Islet precursor cell (in vitro differentiated cells): ENCODE measurements at regions not wholly inside any gene's neighbourhood (a gene's known extent, or its start where the extent isn't known, plus 50 kb on each side); places are given as distances from the start of the nearest gene placed in this dataset.

ENCODE experiments used
- DNase-seq: peaks from one replicate; pipeline ENCODE4 v3.0.0-alpha.2; 2018

DNA sequence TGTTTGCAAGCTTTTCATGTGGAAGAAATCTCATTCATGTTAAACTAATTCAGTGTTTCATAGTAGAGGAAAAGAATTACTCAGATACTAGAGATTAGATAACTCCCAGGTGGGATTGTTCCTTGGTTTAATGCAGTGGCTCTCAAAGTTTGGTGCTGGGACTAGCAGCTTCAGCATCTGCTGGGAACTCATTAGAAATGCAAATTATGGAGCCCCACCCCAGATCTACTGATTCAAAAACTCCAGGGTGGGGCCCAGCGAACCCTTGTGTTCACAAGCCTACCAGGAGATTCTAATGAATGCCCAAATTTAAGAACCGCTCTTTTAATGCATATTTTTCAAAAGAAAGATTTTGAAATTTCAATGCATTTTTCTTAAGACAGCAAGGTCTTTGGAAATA is 253.4 kb upstream of the CNTNAP4 start:
- no peak for DNase-seq

DNA sequence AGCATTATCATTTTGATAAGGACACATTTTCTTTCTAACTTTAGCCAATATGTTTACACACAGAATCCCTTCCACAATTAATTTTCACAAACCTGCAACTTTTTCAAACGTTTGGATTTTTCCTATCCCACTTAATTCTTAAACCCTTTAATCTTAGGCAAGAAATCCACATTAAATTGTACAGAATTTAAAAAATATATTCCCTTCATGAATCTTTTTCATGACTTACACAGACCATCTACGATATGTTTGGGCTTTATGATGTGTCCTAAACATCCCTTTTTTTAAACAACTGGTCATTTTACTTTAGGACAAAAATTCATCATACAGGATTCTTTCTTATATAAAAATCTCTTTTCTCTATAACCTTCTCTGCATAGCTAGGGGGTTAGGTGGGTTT is 241.5 kb upstream of the CNTNAP4 start:
- DNase-seq, result no peak

DNA sequence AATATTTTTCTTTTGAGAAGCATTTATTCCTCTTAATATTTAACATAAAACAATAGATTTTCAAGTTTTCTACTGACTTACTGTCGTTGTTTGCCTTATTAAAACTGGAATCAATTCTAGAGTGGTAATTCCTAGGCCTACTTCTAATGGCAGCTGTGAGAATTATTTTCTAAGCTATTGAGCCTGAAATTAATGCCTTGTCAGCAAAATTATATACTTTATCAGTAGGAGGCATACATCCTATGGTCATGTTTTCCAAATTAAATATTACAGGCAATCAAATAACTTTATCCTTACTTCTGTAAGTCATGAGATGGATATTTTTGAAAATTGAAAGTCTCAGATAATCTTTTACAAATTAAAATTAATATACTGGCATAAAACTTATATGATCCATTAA is 239.1 kb upstream of the CNTNAP4 start:
- DNase-seq, result no peak

DNA sequence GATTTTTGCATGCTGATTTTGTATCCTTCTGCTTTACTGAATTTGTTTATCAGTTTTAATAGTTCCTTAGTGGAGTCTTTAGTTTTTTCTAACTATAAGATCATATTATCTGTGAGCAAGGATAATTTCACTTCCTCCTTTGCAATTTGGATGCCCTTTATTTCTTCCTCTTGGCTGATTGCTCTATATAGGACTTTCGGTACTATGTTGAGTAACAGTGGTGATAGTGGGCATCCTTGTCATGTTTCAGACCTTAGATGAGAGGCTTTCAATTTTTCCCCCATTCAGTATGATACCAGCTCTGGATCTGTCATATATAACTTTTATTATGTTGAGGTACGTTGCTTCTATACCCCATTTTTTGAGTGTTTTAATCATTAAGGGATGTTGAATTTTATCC is 224.5 kb upstream of the CNTNAP4 start:
- DNase-seq, result no peak

DNA sequence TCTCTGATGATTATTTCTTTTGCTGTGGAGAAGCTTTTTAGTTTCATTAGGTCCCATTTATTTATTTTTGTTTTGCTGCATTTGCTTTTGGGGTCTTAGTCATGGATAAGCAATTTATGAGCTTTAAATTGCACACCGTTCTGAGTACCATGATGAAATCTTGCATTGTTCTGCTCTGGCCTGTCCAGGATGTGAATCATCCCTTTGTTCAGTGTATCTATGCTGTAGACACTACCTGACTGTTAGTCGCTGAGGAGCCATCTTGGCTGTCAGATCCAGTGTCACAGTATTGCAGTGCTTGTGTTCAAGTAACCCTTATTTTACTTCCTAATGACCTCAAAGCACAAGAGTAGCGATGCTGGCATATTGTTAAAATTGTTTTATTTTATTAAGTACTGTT is 218.0 kb upstream of the CNTNAP4 start:
- peak; percentile 66 for DNase-seq

DNA sequence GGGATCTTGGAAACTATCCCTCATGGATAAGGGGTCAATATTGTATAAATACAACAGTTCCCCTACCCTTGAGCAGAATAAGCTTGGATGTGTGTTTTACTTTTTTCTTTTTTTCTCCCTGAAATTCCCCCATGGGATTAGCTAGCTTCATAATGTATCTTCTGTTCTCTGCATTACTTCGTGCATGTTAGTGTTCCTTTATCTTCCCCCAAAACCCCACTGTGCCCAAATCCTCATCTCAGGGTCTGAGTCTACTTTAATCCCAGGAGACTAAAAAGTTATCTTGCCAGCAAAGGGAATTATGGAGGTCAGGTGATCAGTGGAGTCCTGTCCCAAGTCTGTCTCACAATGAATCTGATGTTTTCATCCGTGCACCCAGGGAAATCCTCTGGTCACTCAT is 217.5 kb upstream of the CNTNAP4 start:
- no peak for DNase-seq

DNA sequence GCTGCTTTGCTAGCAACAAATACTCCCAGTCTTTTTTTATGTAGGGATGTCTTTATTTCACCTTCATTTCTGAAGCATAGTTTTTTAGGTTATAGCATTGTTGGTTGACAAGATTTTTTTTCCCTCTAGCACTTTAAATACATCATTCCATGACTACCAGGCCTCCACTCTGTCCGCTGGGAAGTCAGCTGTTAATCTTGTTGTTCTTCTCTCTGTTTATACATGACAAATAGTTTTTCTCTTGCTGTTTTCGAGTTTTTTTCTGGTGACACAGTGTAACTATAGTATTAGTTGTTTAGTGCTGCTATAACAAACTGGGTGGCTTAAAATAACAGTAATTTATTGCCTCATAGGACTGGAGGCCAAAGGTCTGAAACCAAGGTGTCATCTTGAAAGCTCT is 205.5 kb upstream of the CNTNAP4 start:
- no peak for DNase-seq

DNA sequence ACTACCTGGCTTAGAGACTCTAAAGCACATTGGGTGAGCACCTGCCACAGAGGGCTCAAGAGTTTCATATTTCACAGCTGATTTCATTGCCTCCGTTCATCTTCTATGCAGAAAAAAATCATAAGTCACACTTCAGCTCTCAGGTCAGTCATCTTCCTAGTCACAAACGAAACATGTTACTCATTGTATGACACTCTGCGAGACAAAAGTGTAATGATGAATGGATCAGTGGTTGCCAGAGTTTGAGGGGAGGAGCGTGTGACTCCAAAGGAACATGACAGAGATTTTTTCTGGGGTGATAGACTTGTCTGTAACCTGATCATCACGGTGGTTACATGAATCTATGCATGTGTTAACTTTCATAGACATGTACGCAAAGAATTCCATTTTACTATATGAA is 195.2 kb upstream of the CNTNAP4 start:
- no peak for DNase-seq

DNA sequence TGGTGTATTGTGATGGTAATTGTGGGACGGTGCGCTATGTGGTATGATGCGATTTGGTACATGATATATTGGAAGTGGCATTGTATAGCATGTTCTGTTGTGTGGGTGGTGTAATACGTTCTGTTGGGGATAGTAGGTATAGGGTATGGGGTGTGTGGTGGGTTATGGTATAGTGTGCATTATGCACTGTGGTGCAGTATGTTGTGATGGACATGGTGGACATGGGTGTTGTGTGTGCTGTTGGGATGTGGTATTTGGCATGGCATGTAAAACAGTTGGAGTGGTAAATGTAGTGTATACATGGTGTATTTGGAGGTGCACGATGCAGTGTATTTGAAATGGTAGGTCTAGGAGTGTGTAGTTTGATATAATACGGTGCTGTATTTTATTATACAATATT is 170.6 kb upstream of the CNTNAP4 start:
- DNase-seq, result no peak

DNA sequence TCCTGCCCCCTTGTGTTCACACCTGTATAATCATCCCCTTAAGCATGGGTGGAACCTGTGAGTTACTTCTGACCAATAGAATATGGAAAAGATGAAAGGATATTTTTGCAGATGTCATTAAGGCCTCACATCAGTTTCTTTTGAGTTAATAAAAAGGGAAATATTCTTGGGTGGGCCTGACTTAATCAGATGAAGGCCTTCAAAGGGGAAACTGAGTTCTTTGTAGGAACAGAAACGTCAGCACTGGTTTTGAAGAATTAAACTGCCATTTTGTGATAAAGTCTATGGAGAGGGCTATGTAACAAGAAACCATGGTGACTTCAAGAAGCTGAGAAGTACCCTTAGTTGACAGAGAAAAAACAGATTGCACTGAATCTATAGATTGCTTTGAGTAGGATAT is 168.7 kb upstream of the CNTNAP4 start:
- DNase-seq, result no peak

DNA sequence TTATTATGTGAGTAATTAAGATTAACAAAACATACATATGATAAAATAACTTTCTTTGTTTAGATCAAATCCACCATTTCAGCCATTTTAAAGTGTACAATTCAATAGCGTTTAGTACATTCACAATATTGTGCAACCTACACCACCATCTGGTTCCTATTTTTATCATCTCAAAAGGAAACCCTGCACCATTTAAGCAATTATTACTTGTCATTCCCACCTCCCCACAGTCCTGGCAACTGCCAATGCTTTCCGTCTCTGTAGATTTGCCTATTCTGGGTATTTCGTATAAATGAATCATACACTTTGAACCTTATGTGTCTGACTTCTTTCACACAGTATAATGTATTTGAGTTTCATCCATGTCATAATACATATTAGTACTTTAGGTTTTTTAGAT is 162.5 kb upstream of the CNTNAP4 start:
- no peak for DNase-seq

DNA sequence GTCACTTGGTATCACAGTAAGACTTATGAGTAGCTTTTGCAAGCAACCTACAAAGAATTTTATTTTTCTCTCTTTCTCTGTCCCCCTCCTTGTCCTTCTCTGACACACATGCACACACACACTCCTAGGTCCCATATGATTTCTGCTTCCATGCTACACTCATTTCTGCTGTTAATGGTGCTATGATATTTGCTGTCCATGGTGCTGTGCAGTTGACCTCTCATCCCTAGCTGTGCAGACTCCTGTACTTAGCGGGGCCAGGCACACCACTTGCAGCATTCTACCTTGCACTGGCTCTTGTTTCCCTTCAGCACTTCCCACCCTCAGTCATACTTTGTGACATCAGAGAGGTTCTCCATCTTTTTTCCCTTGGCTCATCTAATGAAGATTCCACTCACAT is 158.9 kb upstream of the CNTNAP4 start:
- no peak for DNase-seq

DNA sequence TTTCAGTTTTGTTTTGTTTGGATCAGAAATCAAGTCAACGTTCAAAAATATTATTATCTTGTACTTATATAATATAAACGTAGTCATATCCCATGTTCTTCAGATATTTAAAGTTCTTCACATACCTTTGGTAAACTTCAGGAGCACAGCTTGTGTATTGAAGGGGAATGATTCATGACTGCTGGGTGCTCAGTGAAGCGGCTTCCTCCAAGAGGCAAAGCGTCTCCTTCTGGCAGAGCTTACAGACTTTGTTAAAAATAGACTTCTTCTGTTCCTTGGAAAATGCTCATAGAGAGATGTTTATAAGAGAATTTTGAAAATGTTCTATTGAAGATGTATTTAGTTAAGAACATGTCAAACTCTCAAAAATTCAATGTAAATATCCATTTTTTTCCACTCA is 155.6 kb upstream of the CNTNAP4 start:
- no peak for DNase-seq

DNA sequence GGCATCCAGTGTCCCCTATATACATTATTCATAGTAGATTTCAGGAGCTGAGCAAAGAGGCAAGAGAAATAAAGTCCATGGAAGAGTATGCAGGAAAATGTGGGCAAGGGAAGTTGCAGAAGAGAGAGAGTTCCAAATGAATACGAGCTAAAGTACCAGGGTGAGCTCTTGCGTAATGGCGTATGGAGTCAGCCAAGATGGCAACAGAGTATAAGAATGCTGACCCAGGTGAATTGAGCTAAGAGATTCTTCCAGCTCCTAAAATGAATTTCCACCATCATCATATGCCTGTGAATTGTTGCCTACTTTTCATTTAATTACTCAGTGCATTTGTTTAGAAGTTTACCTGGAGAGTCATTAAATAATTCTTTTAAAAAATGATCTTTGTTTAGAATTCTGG is 153.2 kb upstream of the CNTNAP4 start:
- DNase-seq, result no peak

DNA sequence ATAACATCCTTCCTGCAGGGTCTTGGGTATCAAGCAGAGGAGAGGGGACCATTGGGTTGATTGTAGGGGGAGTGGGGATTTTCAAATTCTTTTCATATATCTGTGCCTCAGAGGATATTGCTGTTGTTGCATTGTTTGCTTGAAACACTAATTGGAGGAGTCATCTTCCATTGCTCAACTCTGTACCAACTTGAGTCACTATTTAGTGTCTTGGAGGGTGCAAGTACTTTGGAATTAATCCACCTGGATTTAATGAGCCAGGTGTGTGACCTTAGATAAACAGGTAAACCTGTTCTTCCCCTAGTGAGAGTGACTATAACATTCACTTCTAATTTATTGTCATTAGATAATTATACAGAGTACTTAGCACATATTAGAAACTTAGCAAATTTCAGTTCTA is 151.3 kb upstream of the CNTNAP4 start:
- no peak for DNase-seq

DNA sequence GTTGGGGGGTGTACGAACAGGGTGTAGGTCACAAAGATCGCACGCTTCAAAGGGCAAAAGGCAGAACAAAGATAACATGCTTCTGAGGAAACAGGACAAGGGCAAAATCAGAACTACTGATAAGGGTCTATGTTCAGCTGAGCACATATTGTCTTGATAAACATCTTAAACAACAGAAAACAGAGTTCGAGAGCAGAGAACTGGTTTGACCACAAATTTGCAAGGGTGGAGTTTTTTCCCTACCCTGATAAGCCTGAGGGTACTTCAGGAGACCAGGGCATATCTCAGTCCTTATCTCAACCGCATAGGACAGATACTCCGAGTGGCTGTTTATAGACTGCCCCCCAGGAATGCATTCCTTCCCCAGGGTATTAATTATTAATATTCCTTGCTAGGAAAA is 139.1 kb upstream of the CNTNAP4 start:
- DNase-seq, result peak; percentile 73

DNA sequence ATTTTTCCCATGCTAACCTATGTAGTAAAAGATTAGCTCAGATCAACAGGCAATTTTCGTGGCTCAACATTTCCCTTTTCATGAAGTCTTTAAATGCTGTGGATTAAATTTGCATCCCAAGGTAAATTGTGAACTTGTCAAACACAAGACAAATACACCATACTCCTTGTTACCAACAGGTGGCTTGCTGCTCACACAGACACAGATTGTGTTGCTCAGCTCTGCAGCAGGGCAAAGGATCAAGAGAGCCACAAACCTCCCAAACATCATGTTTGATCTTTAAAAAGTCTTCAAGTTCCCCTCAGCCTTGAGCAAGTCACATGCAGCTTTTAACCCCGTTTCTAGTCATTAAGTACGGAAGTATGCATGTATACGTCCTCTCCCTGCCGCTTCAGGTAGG is 119.6 kb upstream of the CNTNAP4 start:
- no peak for DNase-seq

DNA sequence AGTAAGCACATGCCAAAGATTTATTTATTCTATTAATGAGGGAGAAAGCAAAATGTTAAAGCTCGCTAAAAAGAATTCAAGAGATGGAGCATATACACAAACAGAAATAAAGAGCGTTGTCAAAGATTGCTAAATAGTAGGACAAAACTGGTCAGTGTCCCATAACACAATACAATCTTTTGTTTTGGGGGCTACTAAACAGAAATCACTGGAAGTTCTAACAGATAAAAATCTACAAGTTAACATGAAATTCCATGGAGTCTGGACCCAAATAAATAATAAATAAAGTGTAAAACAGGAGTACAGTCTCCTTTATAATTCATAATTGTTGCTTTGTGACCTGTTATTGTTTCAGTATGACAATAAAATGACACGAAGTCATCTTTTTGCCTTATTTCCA is 115.2 kb upstream of the CNTNAP4 start:
- no peak for DNase-seq

DNA sequence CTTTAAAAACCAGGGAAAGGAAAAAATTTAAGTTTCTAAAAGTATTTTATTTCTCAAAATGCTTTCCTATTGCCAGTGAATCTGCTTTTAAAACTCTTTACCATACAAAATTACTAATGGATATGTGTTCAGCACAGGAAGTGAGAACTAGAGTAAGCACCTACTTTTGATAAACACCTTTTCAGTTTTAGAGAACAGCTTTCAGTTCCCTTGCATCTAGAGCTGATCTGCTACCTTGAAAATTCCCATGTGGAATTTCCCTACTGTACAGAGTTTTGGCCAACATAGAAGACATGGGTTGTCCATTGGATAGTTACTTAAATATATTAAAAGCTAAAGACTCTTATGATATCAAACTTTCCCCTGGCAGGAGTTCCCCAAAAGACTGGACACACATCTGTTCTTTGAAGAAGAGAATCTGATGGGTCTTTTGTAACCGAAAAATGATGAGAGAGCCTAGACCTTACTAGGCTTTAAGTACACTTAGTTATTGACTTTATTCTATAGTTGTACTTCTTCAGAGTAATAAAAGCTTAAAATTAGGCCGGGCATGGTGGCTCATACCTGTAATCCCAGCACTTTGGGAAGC is 112.1 kb upstream of the CNTNAP4 start:
- no peak for DNase-seq

DNA sequence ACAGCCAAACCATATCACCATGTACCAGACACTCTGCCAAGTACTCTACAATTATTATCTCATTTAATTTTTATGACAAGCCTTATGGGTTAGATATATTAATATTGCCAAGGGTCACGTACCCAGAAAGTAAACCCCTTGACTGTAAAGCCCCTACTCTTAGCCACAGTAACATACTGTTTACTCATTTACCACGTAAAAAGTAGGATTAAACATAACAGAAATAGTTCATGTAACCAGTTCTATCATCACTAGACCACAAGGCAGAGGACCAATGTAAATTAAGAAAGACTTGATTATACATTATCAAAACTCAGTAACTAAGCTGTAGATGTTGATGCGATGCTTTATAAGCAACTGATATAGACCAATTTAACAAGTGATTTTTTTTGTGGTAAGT is 101.5 kb upstream of the CNTNAP4 start:
- no peak for DNase-seq

DNA sequence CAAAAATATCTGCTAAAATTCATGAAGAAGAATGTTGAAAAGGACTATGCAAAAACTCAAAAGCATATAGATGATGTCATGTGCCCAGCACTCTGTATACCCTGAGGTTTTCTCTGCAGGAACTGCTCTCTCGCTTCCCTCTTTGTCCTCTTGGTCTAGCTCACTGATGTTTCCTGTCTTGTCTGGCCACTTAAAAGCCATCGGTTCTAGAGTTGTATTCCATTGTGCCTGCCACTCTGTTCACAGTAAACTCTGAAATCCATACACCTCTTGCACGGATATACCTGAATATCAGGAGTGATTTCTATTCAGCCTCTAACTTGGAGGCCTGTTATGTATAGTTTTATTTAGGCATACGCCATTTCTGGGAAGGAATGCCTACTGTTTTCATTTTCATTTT is 101.0 kb upstream of the CNTNAP4 start:
- DNase-seq, result no peak

DNA sequence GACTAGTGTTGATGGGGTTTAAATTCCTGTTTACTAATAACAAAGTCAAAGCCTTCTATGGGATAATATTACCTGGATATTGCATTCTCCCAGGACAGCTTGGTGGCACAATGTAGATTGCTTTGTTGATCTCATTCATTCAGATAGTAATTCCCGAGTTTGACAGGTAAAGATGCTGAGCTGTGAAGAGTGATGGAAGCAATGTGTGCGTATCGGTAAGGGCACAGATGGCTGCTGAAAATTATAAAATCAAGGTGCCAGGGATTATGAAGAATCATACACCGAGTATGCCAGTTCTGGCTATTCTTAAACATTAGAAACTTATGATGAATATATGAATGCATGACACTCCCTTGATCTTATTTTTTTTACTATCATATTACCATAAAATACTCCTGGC is 100.6 kb upstream of the CNTNAP4 start:
- no peak for DNase-seq

DNA sequence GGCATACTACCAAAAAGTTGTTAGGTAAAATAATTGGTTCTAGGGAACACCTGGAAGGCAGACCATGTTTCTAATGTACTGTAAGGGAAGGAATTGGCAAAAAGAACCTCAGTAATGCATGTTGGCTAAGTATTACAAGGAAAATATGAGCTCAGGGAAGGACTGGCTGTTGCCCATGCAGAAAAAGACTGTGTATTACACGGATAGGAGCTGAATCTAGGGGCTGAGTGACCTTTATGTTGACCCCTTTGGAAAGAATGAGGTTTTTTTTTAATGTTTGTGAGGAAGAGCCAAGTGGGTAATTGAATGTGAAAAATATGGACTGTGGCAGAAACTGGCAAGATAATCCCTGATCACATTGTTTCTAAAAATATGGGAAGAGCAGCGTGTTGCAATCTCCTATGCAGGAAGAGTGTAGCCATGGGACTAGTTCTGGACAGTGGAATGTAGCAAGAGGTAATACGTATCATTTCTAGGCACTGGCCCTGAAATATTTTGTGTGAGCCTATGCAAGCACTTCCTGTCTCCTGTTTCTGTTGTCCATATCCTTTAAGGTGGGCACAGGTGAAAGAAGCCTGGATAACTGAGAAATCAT is 95.1 kb upstream of the CNTNAP4 start:
- DNase-seq, result no peak

DNA sequence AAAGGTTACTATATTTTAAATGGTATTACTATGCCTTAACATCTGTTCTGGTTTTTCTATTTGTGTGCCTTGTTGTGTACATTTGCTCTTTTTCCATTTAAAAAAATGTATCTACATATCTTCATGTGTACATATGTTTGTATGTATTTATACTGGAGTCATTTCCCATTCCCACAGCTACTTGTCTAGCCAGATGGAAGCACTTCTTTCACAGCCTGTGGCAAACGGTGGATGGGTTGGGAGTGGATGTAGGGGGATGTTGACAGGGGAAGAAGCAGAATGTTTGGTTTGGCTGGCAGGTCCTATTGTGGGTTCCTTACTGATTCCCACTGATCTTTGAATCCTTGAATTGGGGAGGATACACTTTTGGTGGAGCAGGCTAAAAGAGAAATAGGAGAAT is 93.6 kb upstream of the CNTNAP4 start:
- no peak for DNase-seq

DNA sequence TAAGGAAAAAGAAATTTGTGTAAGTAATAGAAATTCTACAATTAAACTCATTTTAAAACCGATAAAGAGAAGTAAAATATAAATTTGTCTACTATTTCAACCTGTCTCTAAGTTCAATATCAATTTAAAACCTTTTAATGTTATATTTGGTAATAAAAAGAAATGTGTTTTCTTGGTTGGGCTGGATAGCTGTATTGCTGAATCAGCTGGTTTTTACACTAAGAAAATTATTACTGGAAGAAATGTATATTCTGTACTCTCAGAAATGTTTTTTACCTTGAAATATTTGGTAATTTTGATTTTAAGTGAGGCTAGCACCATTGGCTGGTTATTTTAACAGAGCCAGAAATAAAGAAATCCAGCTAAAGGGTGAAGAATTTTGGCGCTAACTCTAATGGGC is 87.1 kb upstream of the CNTNAP4 start:
- DNase-seq, result no peak

DNA sequence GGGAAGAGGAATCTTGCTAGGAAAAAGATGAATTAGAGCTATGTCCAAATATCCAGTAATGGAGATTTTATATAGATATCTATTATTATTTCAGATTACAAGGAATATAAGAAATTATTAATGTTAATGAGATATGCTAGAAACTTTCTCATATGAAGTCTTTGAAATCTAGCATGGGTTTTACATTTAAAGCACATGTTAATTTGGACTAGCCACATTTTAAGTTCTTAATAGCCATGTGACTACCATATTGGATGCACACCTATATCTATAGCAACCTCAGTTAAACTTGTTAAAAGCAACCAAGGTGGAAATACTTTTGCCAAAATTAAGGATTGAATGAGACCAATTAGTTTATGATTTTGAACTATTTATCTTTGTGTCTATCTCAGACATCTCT is 86.7 kb upstream of the CNTNAP4 start:
- no peak for DNase-seq
